ENCODE measurements at regions not wholly inside any gene's neighbourhood (a gene's known extent, or its start where the extent isn't known, plus 50 kb on each side); places are given as distances from the start of the nearest gene placed in this dataset.

DNA sequence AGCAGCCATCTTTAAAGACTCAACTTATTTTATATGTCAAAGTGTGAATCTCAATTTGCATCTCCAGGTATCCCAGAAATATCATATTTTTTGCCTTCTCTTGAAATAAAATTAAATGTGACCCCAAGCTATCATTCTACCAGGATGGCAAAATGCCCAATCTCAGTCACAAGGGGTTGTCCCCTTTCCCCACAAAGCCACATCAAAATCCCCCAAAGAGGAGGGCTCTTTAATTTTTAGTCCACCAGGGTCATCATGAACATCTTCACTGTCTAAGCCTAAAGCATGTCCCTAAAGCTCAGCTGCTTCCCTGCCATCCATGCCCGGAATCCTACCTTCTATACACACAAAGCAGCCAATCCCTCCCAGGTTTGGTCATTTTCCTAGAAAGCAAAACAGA, 670.5 kb upstream of the KLF4 start:
- H3K4me1 ChIP-seq (ENCODE audit: control insufficient read depth, insufficient read depth, low read length) = no peaks in the 10 kb centered on the region
- no peak for TF ChIP-seq ZNF645 (tag by site-specific recombination; IDR thresholded peaks at IDR 0.05)
- H3K4me3 ChIP-seq (ENCODE audit: low read depth, low read length) = no peak overlapping the region
- no peaks in the 10 kb centered on the region for H3K9me3 ChIP-seq (ENCODE audit: control insufficient read depth, insufficient read depth, low read depth, low read length)
- H3K27ac ChIP-seq (ENCODE audit: extremely low read depth, low read depth, low read length) = no peak overlapping the region
- ChIA-PET POLR2A (no interaction called here), CTCF (no interaction called here)
- no peaks in the 10 kb centered on the region for H3K36me3 ChIP-seq (ENCODE audit: control insufficient read depth in 2 of 2, insufficient read depth in 1 of 2, low read length in 2 of 2)

DNA sequence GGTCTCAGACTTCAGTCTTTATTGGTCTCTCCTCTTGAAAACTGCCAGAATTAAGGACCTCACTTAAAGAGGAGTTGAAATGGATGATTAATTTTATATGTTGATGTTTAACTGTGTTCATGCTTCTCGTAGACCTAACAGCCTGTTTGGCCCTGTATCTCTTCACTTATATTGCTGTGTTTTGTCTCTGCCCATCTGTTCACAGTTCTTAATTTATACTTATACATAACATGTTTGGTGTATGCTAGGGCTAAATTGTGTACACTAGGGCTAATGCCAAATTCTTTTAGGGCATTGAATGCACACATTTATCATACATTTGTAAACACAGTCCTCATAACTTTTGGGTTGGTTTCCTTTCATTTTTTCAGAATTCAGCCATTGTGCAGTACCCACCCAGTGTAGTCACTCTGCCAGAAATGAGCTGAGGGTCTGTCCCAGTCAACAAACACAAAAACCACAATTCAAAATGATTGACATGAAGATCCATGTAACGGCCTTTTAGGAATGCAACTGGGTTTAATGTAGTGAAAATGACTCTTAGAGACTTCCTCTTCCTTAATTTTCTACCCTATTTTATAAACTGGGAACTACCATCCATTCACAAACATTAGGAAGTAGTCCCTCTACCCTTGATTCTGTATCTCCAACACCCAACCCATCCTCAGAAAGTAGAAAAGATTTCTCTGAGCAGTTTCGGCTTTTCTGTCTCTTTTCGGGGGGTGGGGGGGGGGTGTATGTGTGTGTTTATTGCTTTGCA, 668.8 kb upstream of the KLF4 start:
- no peaks in the 10 kb centered on the region for H3K36me3 ChIP-seq (ENCODE audit: control insufficient read depth in 2 of 2, insufficient read depth in 1 of 2, low read length in 2 of 2)
- TF ChIP-seq SP2 (tag by site-specific recombination; IDR thresholded peaks at IDR 0.05) = no peak
- TF ChIP-seq ZSCAN5A (tag by site-specific recombination; IDR thresholded peaks at IDR 0.05) = no peak
- TF ChIP-seq ZNF571 (tag by site-specific recombination; IDR thresholded peaks at IDR 0.05) = no peak
- no peak for TF ChIP-seq ZNF501 (tag by site-specific recombination; IDR thresholded peaks at IDR 0.05)
- TF ChIP-seq, protein P1, sequence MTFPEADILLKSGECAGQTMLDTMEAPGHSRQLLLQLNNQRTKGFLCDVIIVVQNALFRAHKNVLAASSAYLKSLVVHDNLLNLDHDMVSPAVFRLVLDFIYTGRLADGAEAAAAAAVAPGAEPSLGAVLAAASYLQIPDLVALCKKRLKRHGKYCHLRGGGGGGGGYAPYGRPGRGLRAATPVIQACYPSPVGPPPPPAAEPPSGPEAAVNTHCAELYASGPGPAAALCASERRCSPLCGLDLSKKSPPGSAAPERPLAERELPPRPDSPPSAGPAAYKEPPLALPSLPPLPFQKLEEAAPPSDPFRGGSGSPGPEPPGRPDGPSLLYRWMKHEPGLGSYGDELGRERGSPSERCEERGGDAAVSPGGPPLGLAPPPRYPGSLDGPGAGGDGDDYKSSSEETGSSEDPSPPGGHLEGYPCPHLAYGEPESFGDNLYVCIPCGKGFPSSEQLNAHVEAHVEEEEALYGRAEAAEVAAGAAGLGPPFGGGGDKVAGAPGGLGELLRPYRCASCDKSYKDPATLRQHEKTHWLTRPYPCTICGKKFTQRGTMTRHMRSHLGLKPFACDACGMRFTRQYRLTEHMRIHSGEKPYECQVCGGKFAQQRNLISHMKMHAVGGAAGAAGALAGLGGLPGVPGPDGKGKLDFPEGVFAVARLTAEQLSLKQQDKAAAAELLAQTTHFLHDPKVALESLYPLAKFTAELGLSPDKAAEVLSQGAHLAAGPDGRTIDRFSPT (tag by site-specific recombination; IDR thresholded peaks at IDR 0.05) = no peak
- TF ChIP-seq ZNF488 (tag by site-specific recombination; IDR thresholded peaks at IDR 0.05) = no peak
- no peak for TF ChIP-seq ZNF155 (tag by site-specific recombination; IDR thresholded peaks at IDR 0.05)
- TF ChIP-seq GLI4 (tag by site-specific recombination; IDR thresholded peaks at IDR 0.05) = no peak
- TF ChIP-seq ZNF510 (tag by site-specific recombination; IDR thresholded peaks at IDR 0.05; ENCODE audit: insufficient replicate concordance) = no peak
- no peak for TF ChIP-seq MYNN (tag by site-specific recombination; IDR thresholded peaks at IDR 0.05; ENCODE audit: borderline replicate concordance)
- no peak for TF ChIP-seq ELK4 (IDR thresholded peaks at IDR 0.05; ENCODE audit: borderline replicate concordance, low read depth, low read length)
- TF ChIP-seq ZNF175 (tag by site-specific recombination; IDR thresholded peaks at IDR 0.05) = no peak
- TF ChIP-seq PRDM2 (tag by site-specific recombination; IDR thresholded peaks at IDR 0.05; ENCODE audit: borderline replicate concordance) = no peak
- TF ChIP-seq ZNF37A (tag by site-specific recombination; IDR thresholded peaks at IDR 0.05) = no peak
- no peak for TF ChIP-seq ZNF174 (tag by site-specific recombination; IDR thresholded peaks at IDR 0.05)
- no peak for TF ChIP-seq ZNF626 (tag by site-specific recombination; IDR thresholded peaks at IDR 0.05)
- TF ChIP-seq PRDM1 (tag by site-specific recombination; IDR thresholded peaks at IDR 0.05) = no peak
- TF ChIP-seq ZNF302 (tag by site-specific recombination; IDR thresholded peaks at IDR 0.05; ENCODE audit: low read depth) = no peak
- TF ChIP-seq ZNF335 (tag by site-specific recombination; conservative IDR thresholded peaks at IDR 0.05) = no peak
- TF ChIP-seq ZNF133 (tag by site-specific recombination; IDR thresholded peaks at IDR 0.05) = no peak
- H3K4me3 ChIP-seq (ENCODE audit: low read depth, low read length) = no peak overlapping the region
- ChIA-PET POLR2A (no interaction called here), CTCF (no interaction called here)
- H3K4me1 ChIP-seq (ENCODE audit: control insufficient read depth, insufficient read depth, low read length) = no peaks in the 10 kb centered on the region
- no peaks in the 10 kb centered on the region for H3K9me3 ChIP-seq (ENCODE audit: control insufficient read depth, insufficient read depth, low read depth, low read length)
- no peak overlapping the region for H3K27ac ChIP-seq (ENCODE audit: extremely low read depth, low read depth, low read length)
